GM12891 (cell line): ENCODE measurements at regions not wholly inside any gene's neighbourhood (a gene's known extent, or its start where the extent isn't known, plus 50 kb on each side); places are given as distances from the start of the nearest gene placed in this dataset.
"Not testable (repeated sequence)": the region's sequence is repeated elsewhere in the genome, so short reads cannot be mapped to it uniquely, and the experiment has no call there.

Experiments
- DNase-seq: peaks from one replicate; pipeline ENCODE4 v3.0.0; 2011; ENCODE audit warnings: low spot score; ENCODE audit not compliant: insufficient read length
- FAIRE-seq: peaks from 2 replicates; lab custom pipeline; 2011; peaks lifted over from hg19 to GRCh38; lab: Jason Lieb, UNC
- PAX5 ChIP-seq: IDR thresholded peaks from 2 replicates; pipeline ENCODE4 v1.6.1; 2011; ENCODE audit warnings: low read length, moderate library complexity, mild to moderate bottlenecking; ENCODE audit not compliant: insufficient read depth, severe bottlenecking
- POLR2A ChIP-seq: IDR thresholded peaks from 2 replicates; pipeline ENCODE4 v1.6.1; 2011; ENCODE audit warnings: low read depth, low read length, control low read depth
- POLR2AphosphoS5 ChIP-seq: IDR thresholded peaks from 2 replicates; pipeline ENCODE4 v1.6.1; 2011; ENCODE audit warnings: low read depth, low read length, control low read depth
- POU2F2 ChIP-seq: IDR thresholded peaks from 2 replicates; pipeline ENCODE4 v1.6.1; 2011; ENCODE audit warnings: low read depth, mild to moderate bottlenecking, control low read depth, low read length, moderate library complexity
- SPI1 ChIP-seq: IDR thresholded peaks from 2 replicates; pipeline ENCODE4 v1.6.1; 2011; ENCODE audit warnings: low read depth, low read length, control low read depth
- TAF1 ChIP-seq: IDR thresholded peaks from 2 replicates; pipeline ENCODE4 v1.6.1; 2011; ENCODE audit warnings: low read depth, low read length, control low read depth

- FAIRE-seq, DNase-seq: not testable (repeated sequence)
Observed at GRCh38 chr1:2851918-2852317, 50.4 kb upstream of the TTC34 start.

- TF ChIP-seq TAF1 (no peak), POU2F2 (no peak), POLR2A (no peak), POLR2AphosphoS5 (no peak), PAX5 (no peak), SPI1 (no peak)
- FAIRE-seq = no peak
- DNase-seq = no peak
Observed at GRCh38 chr1:2853711-2854110, 52.2 kb upstream of the TTC34 start.

GRCh38 chr1:2854151-2854550 is 52.7 kb upstream of the TTC34 start:
- DNase-seq (no peak), FAIRE-seq (no peak)
- TF ChIP-seq PAX5 (no peak), TAF1 (no peak), POLR2AphosphoS5 (no peak), POLR2A (no peak), POU2F2 (no peak), SPI1 (no peak)

GRCh38 chr1:2854611-2855010 is 53.1 kb upstream of the TTC34 start:
- TF ChIP-seq TAF1 (no peak), SPI1 (no peak), PAX5 (no peak), POLR2A (no peak), POLR2AphosphoS5 (no peak), POU2F2 (no peak)
- DNase-seq (no peak), FAIRE-seq (no peak)

GRCh38 chr1:2855206-2856065 is 53.9 kb upstream of the TTC34 start:
- FAIRE-seq (no peak), DNase-seq (no peak)

GRCh38 chr1:2856066-2856390 is 54.5 kb upstream of the TTC34 start:
- FAIRE-seq (no peak), DNase-seq (no peak)
- TF ChIP-seq SPI1 (no peak), POU2F2 (no peak), POLR2A (no peak), PAX5 (no peak), TAF1 (no peak), POLR2AphosphoS5 (no peak)

More at GRCh38 chr1:2855206-2856065, 53.9 kb upstream of the TTC34 start:
- TF ChIP-seq POU2F2 = no peak
- no peak for TF ChIP-seq SPI1
- TF ChIP-seq POLR2A = no peak
- TF ChIP-seq PAX5 = no peak
- TF ChIP-seq POLR2AphosphoS5 = no peak
- TF ChIP-seq TAF1 = no peak

GRCh38 chr1:2856676-2857375 is 55.3 kb upstream of the TTC34 start:
- DNase-seq (no peak), FAIRE-seq (no peak)
- TF ChIP-seq POLR2A = no peak
- no peak for TF ChIP-seq POU2F2
- TF ChIP-seq SPI1 = no peak
- no peak for TF ChIP-seq POLR2AphosphoS5

- TF ChIP-seq PAX5 (no peak), TAF1 (no peak), SPI1 (no peak)
- FAIRE-seq (no peak), DNase-seq (no peak)
Observed at GRCh38 chr1:2857521-2857920, 56.0 kb upstream of the TTC34 start.

GRCh38 chr1:2858676-2859075 is 57.2 kb upstream of the TTC34 start:
- TF ChIP-seq POLR2AphosphoS5 (no peak), SPI1 (no peak), POLR2A (no peak), PAX5 (no peak)
- FAIRE-seq = no peak
- DNase-seq = no peak

- no peak for TF ChIP-seq PAX5
- TF ChIP-seq SPI1 = no peak
- no peak for TF ChIP-seq TAF1
- TF ChIP-seq POU2F2 = no peak
- TF ChIP-seq POLR2AphosphoS5 = no peak
- TF ChIP-seq POLR2A = no peak
- FAIRE-seq = peak; percentile 20
- no peak for DNase-seq
Observed at GRCh38 chr1:2859219-2859880, 57.9 kb upstream of the TTC34 start.
